DLD1 (cell line): ENCODE measurements at regions not wholly inside any gene's neighbourhood (a gene's known extent, or its start where the extent isn't known, plus 50 kb on each side); places are given as distances from the start of the nearest gene placed in this dataset.
"Not testable (repeated sequence)": the region's sequence is repeated elsewhere in the genome, so short reads cannot be mapped to it uniquely, and the experiment has no call there.

Experiments used
- in situ Hi-C: cut with HindIII; loops from 2 replicates; pipeline ENCODE4 v1.10.0; 2017; ENCODE audit warnings: low sequenced_read_pairs

DNA sequence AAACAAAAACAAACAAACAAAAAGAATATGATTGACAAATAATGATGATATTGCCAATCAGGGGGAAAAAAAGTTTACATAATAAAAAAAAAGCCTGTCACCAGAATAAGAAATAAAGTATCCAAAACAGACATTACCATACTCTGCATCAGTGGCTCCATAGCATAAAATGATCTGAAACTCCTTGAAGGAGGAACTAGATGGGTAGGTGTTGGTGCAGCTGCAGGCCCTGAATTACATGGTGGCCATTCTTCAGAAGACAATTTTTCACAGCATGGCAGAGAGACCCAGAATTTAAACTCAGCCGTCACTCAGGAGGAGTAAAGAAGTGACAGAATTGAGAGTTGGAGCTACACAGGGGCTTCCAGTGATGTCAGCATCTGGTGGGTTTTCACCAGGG is 60.2 kb downstream of the GLUL start:
- in situ Hi-C loops = no loop called here

DNA sequence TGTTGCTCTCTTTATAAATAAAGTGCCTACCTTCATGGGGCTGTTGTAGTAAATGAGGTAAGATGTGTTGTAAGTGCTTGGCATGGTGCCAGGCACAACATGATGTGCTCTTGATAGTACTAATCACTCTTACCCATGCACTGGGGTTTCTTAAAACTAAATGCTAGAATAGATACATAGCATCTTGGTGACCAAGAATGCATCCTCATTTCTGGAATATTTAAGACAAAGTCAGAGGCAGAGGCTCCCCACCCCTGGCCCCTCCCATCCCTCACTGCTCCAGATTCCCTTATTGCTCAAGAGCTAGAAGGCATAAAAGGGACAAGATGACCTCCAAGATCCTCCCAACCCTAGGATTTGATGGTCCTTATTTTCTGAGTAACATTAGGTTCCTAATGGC is 61.3 kb downstream of the GLUL start:
- in situ Hi-C loops = no loop called here

DNA sequence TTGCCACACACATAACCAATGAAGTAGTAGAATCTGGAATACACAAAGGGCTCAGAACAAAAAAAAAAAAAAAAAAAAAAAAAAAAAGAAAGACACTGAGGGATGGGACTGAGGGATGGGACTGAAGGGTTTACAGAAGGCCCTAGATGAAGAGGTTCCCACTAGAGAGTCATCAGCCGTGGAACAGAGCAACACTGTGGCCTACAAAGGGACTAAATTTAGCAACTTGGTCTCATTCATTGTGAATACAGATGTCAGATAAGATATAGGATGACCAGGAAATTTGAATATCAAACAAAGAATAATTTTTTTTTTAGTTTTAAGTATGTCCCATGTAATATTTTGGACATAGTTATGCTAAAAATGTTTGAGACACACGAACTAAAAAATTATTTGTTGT is 62.1 kb downstream of the GLUL start:
- in situ Hi-C loops = loop anchor here (5.0 kb wide), 1 partner anchor 47 kb away; no protein-coding TSS in a partner anchor

DNA sequence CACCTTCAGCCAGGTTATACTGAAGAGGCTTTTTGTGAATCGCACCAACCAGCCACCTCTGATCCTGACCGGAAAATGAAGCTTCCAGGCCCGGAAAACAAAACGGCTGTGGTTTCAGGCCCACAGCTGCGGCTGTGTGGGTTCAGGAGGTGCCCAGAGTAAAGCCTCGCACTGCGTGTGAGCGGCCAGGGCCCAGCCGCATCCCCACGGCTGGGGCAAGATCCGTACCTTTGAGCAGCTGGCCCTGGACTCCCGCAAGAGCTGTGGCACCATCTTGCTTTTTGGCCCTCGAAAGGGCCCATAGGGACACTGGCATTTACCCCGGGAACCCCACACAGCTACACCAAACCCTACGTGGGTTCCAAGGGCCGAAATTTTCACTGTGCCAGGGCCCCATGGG is 63.0 kb downstream of the GLUL start:
- in situ Hi-C loops = loop anchor here (5.0 kb wide), 1 partner anchor 46 kb away; no protein-coding TSS in a partner anchor

DNA sequence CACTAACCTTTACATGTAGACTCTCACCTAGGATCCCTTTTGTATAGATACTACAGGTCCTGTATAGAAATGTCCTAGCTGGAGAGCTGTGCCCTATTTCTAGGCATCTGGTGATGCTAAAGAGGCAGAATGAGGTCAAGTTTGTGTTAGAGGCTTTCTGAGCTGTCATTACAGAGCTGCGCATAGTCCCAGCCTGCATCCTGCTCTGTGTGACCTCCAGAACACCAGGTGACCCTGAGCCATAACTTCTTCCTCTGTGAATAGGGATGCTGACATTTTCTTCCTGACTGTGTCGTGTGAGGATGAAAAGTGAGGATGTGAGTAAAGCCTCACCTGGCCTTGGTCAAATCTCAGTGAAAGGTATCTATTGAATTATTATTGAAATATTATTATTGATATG is 66.3 kb downstream of the GLUL start:
- in situ Hi-C loops = loop anchor here (5.0 kb wide), 1 partner anchor 43 kb away; no protein-coding TSS in a partner anchor

DNA sequence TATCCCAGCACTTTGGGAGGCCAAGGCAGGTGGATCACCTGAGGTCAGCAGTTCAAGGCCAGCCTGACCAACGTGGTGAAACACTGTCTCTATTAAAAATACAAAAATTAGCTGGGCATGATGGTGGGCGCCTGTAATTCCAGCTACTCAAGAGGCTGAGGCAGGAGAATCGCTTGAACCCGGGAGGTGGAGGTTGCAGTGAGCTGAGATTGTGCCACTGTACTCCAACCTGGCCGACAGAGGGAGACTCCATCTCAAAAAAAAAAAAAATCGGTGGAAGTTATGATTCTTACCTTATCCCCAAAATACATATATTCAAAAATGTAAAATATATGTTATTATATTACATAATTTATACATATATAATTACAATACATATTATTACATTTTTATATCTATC is 70.1 kb downstream of the GLUL start:
- in situ Hi-C loops = not testable (repeated sequence)

DNA sequence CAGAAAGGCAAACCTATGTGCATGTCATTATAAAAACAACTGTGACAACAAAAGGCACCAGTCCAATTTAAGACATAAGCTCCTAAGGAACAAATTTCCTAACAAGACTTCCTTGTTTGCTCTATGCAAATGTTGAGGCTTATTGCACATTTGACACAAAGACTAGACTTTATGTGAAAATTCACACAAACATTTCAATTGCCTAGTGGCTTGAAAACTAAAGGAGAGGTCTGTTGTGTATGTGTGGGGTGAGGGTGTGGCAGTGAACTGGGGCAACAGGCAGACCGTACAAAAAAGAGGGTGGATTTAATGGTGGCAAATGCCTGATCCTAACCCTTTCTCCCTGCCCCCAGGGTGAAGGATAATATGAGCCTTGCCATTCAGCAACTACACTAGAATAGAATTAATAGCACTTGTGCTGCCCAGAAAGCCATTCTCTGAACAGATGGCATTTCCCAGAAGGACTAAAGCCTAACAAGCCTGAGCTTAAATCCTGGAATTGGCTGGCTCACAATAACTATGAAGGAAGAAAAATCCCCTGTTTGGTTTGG is 73.9 kb downstream of the GLUL start:
- in situ Hi-C loops = no loop called here

DNA sequence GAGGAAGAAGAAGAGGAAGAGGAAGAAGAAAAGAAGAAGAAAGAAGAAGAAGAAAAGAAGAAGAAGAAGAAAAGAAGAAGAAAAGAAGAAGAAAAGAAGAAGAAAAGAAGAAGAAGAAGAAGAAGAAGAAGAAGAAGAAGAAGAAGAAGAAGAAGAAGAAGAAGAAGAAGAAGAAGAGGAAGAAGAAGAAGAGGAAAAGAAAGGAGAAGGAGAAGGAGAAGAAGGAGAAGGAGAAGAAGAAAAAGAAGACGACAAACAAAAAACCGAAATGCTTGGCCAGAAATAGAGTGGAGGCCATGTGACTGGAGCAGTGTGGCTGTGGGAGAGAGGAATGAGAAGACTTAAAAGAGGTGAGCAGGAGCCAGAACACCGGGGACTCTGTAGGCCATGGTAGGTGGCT is 75.1 kb downstream of the GLUL start:
- in situ Hi-C loops = not testable (repeated sequence)

DNA sequence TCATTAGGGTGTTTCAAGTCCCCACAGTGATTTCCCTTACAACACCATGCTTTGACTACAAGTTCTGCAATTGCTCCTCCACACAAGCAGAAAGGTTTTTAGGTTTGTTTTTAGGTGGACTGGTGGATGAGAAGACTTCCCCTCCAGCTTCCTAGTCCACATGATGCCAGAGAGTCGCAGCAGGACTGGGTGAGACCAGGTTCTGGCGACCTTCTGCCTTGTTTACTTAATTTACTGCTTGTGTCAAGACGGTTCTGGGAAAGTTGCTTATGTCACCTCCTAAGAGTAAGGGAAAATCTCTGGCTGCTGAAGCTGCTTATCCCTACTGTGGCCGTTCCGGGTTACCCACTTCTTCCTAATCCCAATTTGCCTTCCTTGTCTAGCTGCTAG is 76.4 kb downstream of the GLUL start:
- in situ Hi-C loops = no loop called here

DNA sequence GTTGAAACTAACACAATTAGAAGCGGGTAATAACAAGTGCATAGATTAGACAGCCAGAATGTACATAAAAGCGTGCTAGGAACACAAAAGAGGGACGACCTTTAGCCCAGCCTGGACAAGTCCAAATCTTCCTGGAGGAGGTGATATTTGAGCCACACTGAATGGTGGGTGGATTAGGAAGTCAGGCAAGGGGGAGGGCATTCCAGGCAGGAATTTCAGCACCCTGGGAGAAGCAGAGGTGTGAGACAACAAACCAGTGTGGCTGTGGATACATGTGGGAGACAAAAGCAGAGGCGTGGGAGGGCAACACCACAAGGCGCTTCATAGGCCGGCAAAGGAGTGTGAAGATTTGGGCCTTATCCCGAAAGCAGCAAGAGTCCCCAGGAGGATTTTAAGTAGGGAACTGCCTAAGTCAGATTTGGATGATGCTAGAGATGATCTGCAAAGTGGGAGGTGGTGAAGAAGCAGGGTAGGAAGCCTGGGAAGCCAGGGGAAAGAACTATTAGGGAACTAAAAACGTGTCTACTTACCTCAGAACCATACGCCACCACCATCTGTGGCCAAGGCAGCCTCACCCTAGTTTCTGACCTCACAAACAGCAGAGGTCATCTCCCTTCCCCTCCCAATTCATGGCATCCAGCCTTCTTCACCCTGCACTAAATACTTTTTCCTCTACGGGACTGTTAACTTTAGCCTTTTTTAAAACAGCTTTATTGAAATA is 81.8 kb downstream of the GLUL start:
- in situ Hi-C loops = no loop called here

DNA sequence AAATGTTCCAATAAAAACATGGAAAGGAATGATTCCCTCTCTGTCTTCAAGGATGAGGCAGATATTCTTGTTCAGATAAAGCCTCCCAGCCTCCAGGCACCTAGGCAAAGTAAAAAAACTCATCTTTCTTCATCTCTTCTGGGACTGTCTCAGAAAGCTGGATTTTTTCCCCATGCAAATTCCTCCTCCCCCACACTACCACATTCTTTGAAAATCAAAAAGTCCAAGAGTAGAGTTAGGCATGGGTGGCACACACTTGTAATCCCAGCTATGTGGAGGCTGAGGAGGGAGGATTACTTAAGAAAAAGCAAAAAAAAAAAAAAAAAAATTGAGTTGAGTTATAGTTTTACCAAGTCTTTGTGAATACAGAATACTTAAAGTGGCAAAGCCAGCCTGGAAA is 82.8 kb downstream of the GLUL start:
- in situ Hi-C loops = no loop called here

DNA sequence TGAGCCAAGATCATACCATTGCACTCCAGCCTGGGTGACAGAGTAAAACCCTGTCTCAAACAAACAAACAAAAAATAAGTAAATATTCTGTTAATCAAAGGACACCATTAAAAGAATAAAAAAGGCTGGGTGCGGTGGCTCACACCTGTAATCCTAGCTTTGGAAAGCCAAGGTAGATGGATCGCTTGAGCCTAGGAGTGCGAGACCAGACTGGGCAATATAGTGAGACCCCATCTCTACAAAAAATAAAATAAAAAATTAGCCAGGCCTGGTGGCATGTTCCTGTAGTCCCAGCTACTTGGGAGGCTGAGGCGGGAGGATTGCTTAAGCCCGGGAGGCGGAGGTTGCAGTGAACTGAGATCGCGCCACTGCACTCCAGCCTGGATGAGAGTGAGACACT is 84.1 kb downstream of the GLUL start:
- in situ Hi-C loops = not testable (repeated sequence)

DNA sequence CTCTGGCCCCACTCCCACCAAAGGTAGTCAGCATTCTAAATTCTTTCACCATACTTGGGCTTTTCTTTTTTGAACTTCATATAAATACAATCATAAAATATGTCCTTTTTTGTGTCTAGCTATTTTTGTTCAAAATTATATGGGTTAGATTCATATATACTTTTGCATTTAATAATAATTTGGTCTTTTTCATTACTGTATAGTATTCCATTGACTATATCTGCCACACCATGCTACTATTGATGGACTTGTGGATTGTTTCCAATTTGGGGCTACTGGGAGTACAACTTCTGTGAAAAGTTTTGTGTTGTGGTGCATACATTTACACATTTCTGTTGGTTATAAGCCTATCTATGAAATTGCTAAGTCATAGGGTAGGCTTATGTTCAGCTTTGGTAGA is 85.7 kb downstream of the GLUL start:
- in situ Hi-C loops = no loop called here

DNA sequence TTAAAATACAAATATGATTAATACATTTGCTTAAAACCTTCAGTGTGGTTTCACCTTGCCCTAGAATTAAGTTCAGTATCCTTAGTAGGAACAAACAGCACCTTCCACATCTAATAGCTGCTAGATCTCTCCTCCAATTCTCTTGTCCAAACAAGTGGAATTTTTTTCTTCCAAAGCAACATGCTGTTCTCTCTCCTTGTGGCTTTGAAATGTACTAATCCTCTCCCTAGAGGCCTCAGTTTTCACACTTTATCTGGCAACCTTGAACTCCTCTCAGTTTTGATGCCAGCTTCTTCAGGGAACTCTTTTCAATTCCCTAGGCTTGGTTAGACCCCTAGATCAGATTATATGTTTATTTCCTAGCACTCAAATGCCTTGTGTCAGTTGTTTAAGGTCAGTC is 87.0 kb downstream of the GLUL start:
- in situ Hi-C loops = loop anchor here (5.0 kb wide), 1 partner anchor 37 kb away; no protein-coding TSS in a partner anchor

DNA sequence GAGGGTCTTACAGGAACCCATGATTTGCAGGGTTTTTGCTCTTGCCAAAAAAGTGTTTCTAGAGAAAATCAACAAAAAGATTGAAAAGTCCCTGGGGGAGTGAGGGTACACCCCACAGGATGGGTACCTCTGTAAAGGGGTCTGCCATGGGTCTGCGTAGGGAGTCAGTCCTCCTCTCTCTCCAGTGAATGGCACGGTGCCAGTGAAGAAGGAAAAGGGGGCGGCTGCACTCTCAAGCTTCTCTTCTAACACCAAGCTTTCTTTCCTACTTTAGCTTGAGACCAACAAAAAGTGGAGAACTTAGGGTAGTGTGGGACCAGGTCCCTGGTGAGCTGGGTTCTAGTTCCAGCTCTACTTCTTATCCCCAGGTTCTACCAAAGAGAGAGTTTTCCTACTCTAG is 87.4 kb downstream of the GLUL start:
- in situ Hi-C loops = loop anchor here (5.0 kb wide), 1 partner anchor 37 kb away; no protein-coding TSS in a partner anchor

DNA sequence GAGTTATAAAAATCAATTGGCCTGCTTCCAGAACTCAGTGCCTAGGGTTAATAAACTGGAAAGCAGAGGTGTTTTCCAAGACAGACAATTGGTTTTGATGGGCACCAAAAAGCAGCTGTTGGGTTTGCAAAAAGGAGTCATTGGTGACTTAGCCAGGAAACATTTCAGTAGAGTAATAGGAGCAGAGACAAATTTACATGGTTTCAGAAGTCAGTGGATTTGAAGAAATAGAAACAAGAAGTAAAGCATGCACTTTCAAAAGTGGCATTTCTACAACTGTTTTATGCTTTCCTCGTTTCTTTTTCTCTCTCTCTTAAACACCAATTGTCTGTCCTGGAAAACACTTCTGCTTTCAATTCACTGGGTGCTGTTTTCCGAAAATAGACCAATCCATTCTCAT is 87.8 kb downstream of the GLUL start:
- in situ Hi-C loops = loop anchor here (5.0 kb wide), 1 partner anchor 36 kb away; no protein-coding TSS in a partner anchor

DNA sequence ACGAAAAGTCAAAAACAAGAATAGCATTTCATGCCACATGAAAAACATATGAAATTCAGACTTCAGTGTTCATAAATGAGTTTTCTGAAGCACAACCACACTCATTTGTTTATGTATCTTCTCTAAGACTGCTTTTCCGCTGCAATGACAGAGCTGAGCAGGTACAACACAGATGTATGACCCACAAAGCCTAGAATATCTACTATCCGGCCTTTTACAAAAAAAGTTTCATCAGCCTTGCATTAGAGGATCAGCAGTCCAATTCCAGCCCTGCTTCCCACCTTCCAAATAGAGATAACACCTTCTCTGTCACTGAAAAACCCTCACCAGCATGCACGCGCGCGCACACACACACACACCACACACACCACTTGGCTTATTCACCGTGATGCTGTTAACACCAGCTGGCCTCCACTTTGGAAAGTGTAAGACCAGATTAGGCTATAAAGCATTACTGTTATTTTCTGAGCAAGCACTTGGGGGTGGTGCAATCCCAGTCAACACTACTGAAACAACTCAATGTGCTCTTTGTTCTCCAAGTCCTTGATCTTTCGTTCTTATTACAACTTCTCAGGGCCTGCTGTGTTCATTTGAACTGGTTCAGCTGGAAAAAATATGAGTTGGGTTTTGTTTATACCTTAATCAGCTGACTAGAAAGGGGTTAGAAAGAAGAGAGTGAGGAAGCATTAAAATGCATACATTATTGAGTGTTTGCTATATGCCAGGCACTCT is 90.0 kb downstream of the GLUL start:
- in situ Hi-C loops = loop anchor here (5.0 kb wide), 1 partner anchor 34 kb away; no protein-coding TSS in a partner anchor

DNA sequence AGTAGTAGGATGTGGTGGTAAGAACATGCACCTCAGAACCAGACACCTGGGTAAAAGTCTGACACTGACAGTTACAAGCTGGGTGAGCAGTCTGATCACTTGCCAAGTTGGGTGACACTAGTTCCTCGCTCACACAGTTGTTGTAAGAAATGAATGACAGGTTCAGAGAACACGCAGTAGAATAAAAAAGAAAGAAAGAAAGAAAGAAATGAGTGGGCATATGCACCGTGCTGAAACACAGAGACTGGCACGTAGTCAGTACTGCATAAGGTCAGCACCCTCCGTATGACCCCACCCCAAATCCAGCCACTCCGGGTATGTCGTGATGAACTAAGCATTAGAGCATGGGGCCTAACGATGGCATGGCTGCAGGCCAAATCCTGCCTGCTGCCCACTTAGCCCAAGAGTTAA is 90.6 kb downstream of the GLUL start:
- in situ Hi-C loops = loop anchor here (5.0 kb wide), 1 partner anchor 34 kb away; no protein-coding TSS in a partner anchor

DNA sequence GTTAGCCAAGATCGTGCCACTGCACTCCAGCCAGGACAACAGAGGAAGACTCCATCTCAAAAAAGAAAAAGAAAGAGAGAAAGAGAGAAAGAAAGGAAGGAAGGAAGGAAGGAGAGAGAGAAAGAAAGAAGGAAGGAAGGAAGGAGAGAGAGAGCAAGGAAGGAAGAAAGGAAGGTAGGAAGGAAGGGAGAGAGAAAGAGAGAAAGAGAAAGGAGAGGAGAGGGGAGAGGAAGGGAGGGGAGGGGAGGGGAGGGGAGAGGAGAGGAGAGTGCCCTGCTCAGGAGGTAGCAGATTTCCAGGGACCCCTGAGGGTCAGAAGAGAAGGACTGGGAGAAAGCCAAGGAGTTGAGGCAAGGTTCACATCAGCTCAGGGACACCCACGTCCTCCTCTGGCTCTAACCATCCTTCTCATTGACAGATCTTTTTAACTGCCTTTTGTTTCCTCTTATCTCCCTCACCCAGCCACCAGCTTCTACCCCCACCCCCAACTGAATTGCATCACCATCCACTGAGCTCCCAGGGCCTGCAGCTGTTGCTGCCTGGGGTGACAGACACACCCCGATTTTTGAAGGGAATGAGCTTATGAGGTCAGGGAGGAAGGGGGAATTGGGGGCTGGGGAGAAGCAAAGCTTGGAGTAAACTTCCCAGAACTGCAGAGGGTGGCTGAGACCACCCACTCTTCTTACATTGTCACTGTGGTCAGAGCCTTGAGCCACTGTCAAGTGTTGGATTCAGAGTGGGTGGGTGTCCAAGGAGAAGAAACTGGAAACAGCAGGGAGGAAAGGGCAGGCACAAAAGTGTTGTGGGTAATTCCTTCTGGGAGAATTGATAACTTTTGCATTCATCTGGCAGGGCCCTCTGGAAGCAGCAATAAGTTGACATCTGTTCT is 91.6 kb downstream of the GLUL start:
- in situ Hi-C loops = loop anchor here (5.0 kb wide), 1 partner anchor 33 kb away; no protein-coding TSS in a partner anchor

DNA sequence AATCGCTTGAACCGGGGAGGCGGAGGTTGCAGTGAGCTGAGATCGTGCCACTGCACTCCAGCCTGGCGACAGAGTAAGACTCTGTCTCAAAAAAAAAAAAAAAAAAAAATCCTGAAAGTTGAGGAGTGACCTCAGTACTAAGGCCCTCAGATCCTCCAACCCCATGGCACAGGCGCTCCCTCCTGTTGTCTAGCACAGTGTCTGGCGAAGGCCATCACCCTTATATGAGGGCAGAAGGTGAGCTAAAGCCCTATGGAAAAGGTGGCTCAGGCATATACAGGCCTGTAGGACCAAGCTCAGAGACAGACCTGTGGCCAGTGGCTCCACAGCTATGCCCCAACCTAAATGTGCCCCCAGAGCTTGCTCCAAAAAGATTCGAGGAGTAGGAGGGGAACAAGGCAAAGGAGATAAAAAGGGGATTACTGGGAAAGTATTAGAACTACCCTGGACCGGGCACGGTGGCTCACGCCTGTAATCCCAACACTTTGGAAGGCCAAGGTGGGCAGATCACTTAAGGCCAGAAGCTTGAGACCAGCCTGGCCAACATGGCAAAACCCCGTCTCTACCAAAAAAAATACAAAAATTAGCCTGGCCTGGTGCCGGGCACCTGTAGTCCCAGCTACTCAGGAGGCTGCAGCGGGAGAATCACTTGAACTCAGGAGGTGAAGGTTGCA is 92.4 kb downstream of the GLUL start:
- in situ Hi-C loops = not testable (repeated sequence)
